ENCODE measurements at regions not wholly inside any gene's neighbourhood (a gene's known extent, or its start where the extent isn't known, plus 50 kb on each side); places are given as distances from the start of the nearest gene placed in this dataset.

GRCh38 chr6:137305691-137306090, 86.5 kb upstream of the IFNGR1 start:
- H3K4me1 ChIP-seq (ENCODE audit: insufficient read depth, low read length, poor library complexity, severe bottlenecking), result peaks cover 6% of the 10 kb centered on the region
- intact Hi-C loops (cut with micrococcal nuclease; ENCODE audit: unreplicated experiment), result no loop called here
- TF ChIP-seq EZH2 (IDR thresholded peaks at IDR 0.05; ENCODE audit: borderline replicate concordance, low read depth, low read length, poor library complexity, severe bottlenecking), result no peak
- TF ChIP-seq CTCF (conservative IDR thresholded peaks at IDR 0.05; ENCODE audit: low read depth, low read length), result no peak
- H3K27ac ChIP-seq (ENCODE audit: low read depth, low read length, poor library complexity, severe bottlenecking), result no peak overlapping the region
- ChIA-PET CTCF (interaction anchor here (1.0 kb wide), 1 partner anchor 9 kb away, joined by 6 read pairs; no protein-coding TSS in a partner anchor), POLR2A (ENCODE audit: low non-redundant PET) (no interaction called here)
- no peak overlapping the region for H3K4me3 ChIP-seq (ENCODE audit: low read depth, low read length, poor library complexity, severe bottlenecking)
- H3K27me3 ChIP-seq (replicated peaks; ENCODE audit: insufficient read depth, low read depth, low read length, poor library complexity), result no peaks in the 10 kb centered on the region
- no peaks in the 10 kb centered on the region for H3K9me3 ChIP-seq (ENCODE audit: low read depth, low read length, poor library complexity, severe bottlenecking)
- DNase-seq (ENCODE audit: low spot score), result no peak
- no TSS peak for BruUV-seq (replicated peaks)
- H3K36me3 ChIP-seq (ENCODE audit: insufficient read depth, low read length, poor library complexity, severe bottlenecking), result no peaks in the 10 kb centered on the region

- TF ChIP-seq EZH2 (IDR thresholded peaks at IDR 0.05; ENCODE audit: borderline replicate concordance, low read depth, low read length, poor library complexity, severe bottlenecking) (no peak), CTCF (conservative IDR thresholded peaks at IDR 0.05; ENCODE audit: low read depth, low read length) (no peak)
- no peaks in the 10 kb centered on the region for H3K36me3 ChIP-seq (ENCODE audit: insufficient read depth, low read length, poor library complexity, severe bottlenecking)
- intact Hi-C loops (cut with micrococcal nuclease; ENCODE audit: unreplicated experiment), result no loop called here
- H3K27me3 ChIP-seq (replicated peaks; ENCODE audit: insufficient read depth, low read depth, low read length, poor library complexity), result no peaks in the 10 kb centered on the region
- no peak for DNase-seq (ENCODE audit: low spot score)
- no peaks in the 10 kb centered on the region for H3K9me3 ChIP-seq (ENCODE audit: low read depth, low read length, poor library complexity, severe bottlenecking)
- BruUV-seq (replicated peaks), result no TSS peak
- no peak overlapping the region for H3K27ac ChIP-seq (ENCODE audit: low read depth, low read length, poor library complexity, severe bottlenecking)
- POLR2A ChIA-PET (ENCODE audit: low non-redundant PET), result no interaction called here
- H3K4me1 ChIP-seq (ENCODE audit: insufficient read depth, low read length, poor library complexity, severe bottlenecking), result peaks cover 4% of the 10 kb centered on the region
- CTCF ChIA-PET, result no interaction called here
- H3K4me3 ChIP-seq (ENCODE audit: low read depth, low read length, poor library complexity, severe bottlenecking), result no peak overlapping the region
Observed at GRCh38 chr6:137304020-137304780, 85.0 kb upstream of the IFNGR1 start.

- no TSS peak for BruUV-seq (replicated peaks)
- H3K4me3 ChIP-seq (ENCODE audit: low read depth, low read length, poor library complexity, severe bottlenecking), result no peak overlapping the region
- DNase-seq (ENCODE audit: low spot score), result no peak
- intact Hi-C loops (cut with micrococcal nuclease; ENCODE audit: unreplicated experiment), result no loop called here
- no peaks in the 10 kb centered on the region for H3K27me3 ChIP-seq (replicated peaks; ENCODE audit: insufficient read depth, low read depth, low read length, poor library complexity)
- H3K36me3 ChIP-seq (ENCODE audit: insufficient read depth, low read length, poor library complexity, severe bottlenecking), result no peaks in the 10 kb centered on the region
- TF ChIP-seq EZH2 (IDR thresholded peaks at IDR 0.05; ENCODE audit: borderline replicate concordance, low read depth, low read length, poor library complexity, severe bottlenecking), result no peak
- TF ChIP-seq CTCF (conservative IDR thresholded peaks at IDR 0.05; ENCODE audit: low read depth, low read length), result no peak
- no peaks in the 10 kb centered on the region for H3K9me3 ChIP-seq (ENCODE audit: low read depth, low read length, poor library complexity, severe bottlenecking)
- no peak overlapping the region for H3K27ac ChIP-seq (ENCODE audit: low read depth, low read length, poor library complexity, severe bottlenecking)
- ChIA-PET POLR2A (ENCODE audit: low non-redundant PET) (no interaction called here), CTCF (no interaction called here)
- H3K4me1 ChIP-seq (ENCODE audit: insufficient read depth, low read length, poor library complexity, severe bottlenecking), result no peaks in the 10 kb centered on the region
Observed at GRCh38 chr6:137303441-137303840, 84.3 kb upstream of the IFNGR1 start.
